Panc1 (cell line): ENCODE measurements at regions not wholly inside any gene's neighbourhood (a gene's known extent, or its start where the extent isn't known, plus 50 kb on each side); places are given as distances from the start of the nearest gene placed in this dataset.

Source experiments
- CTCF ChIP-seq: fragments of 450-650 bp; IDR thresholded peaks from 2 replicates; pipeline ENCODE4 v1.5.1; 2017; ENCODE audit warnings: mild to moderate bottlenecking
- POLR2AphosphoS5 ChIP-seq: IDR thresholded peaks from 2 replicates; pipeline ENCODE4 v1.6.1; 2012; ENCODE audit warnings: mild to moderate bottlenecking, low read depth, low read length, moderate library complexity
- REST ChIP-seq, 2 experiments: IDR thresholded peaks; 2 replicates each; pipeline ENCODE4 v1.6.1; 2011 to 2012; ENCODE audit warnings: low read depth in 2 of 2, control low read depth in 1 of 2, low read length in 1 of 2, mild to moderate bottlenecking in 1 of 2, moderate library complexity in 1 of 2; ENCODE audit not compliant: insufficient read depth in 1 of 2
- SIN3A ChIP-seq: IDR thresholded peaks from 2 replicates; pipeline ENCODE4 v1.6.1; 2012; ENCODE audit warnings: low read depth, mild to moderate bottlenecking, low read length, moderate library complexity, borderline replicate concordance; ENCODE audit not compliant: insufficient read depth
- TCF7L2 ChIP-seq: IDR thresholded peaks from 2 replicates; pipeline ENCODE4 v1.6.1; 2011; ENCODE audit warnings: mild to moderate bottlenecking, low read depth, low read length, inconsistent platforms

GRCh38 chr4:138426786-138427185, 184.6 kb upstream of the SLC7A11 start:
- TF ChIP-seq POLR2AphosphoS5 (no peak), CTCF (no peak), REST (IDR thresholded peaks at IDR 0.05; ENCODE audit: insufficient read depth in 1 of 2, low read depth in 2 of 2, low read length in 1 of 2) (no peak), SIN3A (no peak), TCF7L2 (no peak)
